ENCODE measurements at regions not wholly inside any gene's neighbourhood (a gene's known extent, or its start where the extent isn't known, plus 50 kb on each side); places are given as distances from the start of the nearest gene placed in this dataset.

DNA sequence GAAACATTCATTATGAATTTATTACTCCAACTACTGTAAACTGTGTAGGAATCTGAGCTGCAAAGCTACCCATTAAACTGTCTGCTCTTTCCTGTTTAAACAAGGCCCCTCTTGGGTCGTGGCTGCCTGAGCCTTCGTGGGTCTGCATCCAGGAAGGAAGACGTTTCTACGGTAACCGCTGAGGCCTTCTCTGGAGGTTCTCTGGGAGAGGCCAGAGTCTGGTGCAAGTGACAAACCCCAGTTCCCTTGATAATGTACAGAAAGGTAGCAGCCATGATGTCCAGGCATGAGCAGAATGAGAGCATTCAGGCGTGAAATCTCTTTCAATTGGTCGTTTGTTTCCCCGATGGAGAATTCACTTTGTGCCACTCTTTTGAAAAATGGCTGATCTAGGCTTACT is 350.2 kb downstream of the PLPP3 start:
- Histone ChIP-seq H3K4me1 (ENCODE audit: insufficient read depth, low read length, severe bottlenecking) (no peaks in the 10 kb centered on the region), H3K36me3 (ENCODE audit: insufficient read depth, low read length) (no peaks in the 10 kb centered on the region), H3K79me2 (ENCODE audit: insufficient read depth, low read length) (no peaks in the 10 kb centered on the region), H3F3A (ENCODE audit: insufficient read depth, low read length) (no peaks in the 10 kb centered on the region), H3K27ac (ENCODE audit: low read depth, low read length, poor library complexity, severe bottlenecking) (no peak overlapping the region), H3K4me2 (ENCODE audit: low read length) (no peak overlapping the region), H3K9ac (ENCODE audit: low read length) (no peak overlapping the region), H3K27me3 (ENCODE audit: insufficient read depth, low read length) (no peaks in the 10 kb centered on the region), H3K9me2 (ENCODE audit: low read depth, low read length) (no peaks in the 10 kb centered on the region), H4K20me1 (ENCODE audit: insufficient read depth, low read length) (no peaks in the 10 kb centered on the region), H2AFZ (ENCODE audit: low read length) (no peak overlapping the region), H3K9me3 (ENCODE audit: low read length) (no peaks in the 10 kb centered on the region), H3K4me3 (ENCODE audit: low read depth, low read length, poor library complexity, severe bottlenecking) (no peak overlapping the region)
- no peak for TF ChIP-seq EZH2 (IDR thresholded peaks at IDR 0.05; ENCODE audit: borderline replicate concordance, low read length)
- TF ChIP-seq, protein P1, sequence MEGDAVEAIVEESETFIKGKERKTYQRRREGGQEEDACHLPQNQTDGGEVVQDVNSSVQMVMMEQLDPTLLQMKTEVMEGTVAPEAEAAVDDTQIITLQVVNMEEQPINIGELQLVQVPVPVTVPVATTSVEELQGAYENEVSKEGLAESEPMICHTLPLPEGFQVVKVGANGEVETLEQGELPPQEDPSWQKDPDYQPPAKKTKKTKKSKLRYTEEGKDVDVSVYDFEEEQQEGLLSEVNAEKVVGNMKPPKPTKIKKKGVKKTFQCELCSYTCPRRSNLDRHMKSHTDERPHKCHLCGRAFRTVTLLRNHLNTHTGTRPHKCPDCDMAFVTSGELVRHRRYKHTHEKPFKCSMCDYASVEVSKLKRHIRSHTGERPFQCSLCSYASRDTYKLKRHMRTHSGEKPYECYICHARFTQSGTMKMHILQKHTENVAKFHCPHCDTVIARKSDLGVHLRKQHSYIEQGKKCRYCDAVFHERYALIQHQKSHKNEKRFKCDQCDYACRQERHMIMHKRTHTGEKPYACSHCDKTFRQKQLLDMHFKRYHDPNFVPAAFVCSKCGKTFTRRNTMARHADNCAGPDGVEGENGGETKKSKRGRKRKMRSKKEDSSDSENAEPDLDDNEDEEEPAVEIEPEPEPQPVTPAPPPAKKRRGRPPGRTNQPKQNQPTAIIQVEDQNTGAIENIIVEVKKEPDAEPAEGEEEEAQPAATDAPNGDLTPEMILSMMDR (IDR thresholded peaks at IDR 0.05; ENCODE audit: low read length): no peak

DNA sequence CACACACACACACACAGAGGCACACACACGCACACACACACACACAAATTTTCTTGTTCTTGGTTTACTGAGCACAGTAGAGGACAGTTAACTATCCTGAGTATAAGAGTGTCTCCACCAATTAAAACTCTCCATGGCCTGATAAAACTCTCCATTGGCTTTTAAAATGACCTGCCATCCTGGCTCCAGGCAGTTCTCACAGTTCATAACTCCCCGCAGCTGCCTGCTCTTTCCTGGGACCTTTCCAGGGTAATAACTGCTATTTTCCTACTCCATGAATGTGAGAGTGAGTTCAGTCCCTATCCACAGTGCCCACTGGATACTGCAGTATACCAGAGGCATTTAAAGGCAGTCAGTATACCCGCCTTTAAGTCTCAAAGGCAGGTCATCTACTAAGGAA is 351.5 kb downstream of the PLPP3 start:
- Histone ChIP-seq H3K9me2 (ENCODE audit: low read depth, low read length) (no peaks in the 10 kb centered on the region), H3K27ac (ENCODE audit: low read depth, low read length, poor library complexity, severe bottlenecking) (no peak overlapping the region), H3K4me1 (ENCODE audit: insufficient read depth, low read length, severe bottlenecking) (no peaks in the 10 kb centered on the region), H3K4me2 (ENCODE audit: low read length) (no peak overlapping the region), H4K20me1 (ENCODE audit: insufficient read depth, low read length) (no peaks in the 10 kb centered on the region), H3K27me3 (ENCODE audit: insufficient read depth, low read length) (no peaks in the 10 kb centered on the region), H3K9ac (ENCODE audit: low read length) (no peak overlapping the region), H2AFZ (ENCODE audit: low read length) (no peak overlapping the region), H3F3A (ENCODE audit: insufficient read depth, low read length) (no peaks in the 10 kb centered on the region), H3K79me2 (ENCODE audit: insufficient read depth, low read length) (no peaks in the 10 kb centered on the region), H3K36me3 (ENCODE audit: insufficient read depth, low read length) (no peaks in the 10 kb centered on the region), H3K4me3 (ENCODE audit: low read depth, low read length, poor library complexity, severe bottlenecking) (no peak overlapping the region), H3K9me3 (ENCODE audit: low read length) (no peaks in the 10 kb centered on the region)
- TF ChIP-seq EZH2 (IDR thresholded peaks at IDR 0.05; ENCODE audit: borderline replicate concordance, low read length): no peak
- TF ChIP-seq, protein P1 (IDR thresholded peaks at IDR 0.05; ENCODE audit: low read length): no peak

DNA sequence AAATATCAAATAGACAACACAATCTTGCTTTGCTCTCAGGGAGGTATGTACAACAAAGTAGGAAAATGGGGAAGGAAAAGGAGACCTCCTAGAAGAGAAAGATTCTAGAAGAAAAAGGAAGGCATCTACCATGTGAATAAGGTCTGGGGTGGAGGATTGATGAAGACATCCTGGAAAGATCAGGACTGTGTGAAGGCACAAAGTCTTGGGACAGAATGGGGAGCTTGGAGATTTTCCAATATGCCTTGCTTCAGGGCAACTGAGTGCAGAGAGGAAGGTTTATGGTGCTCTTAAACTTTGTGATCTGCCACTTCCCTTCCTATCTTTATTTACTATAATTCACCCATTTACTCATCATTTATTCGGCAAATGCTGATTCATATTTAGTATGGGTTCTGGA is 352.0 kb downstream of the PLPP3 start:
- no peaks in the 10 kb centered on the region for H3K9me3 ChIP-seq (ENCODE audit: low read length)
- no peak for TF ChIP-seq EZH2 (IDR thresholded peaks at IDR 0.05; ENCODE audit: borderline replicate concordance, low read length)
- TF ChIP-seq, protein P1 (IDR thresholded peaks at IDR 0.05; ENCODE audit: low read length): no peak
- H3K79me2 ChIP-seq (ENCODE audit: insufficient read depth, low read length): no peaks in the 10 kb centered on the region
- H3K36me3 ChIP-seq (ENCODE audit: insufficient read depth, low read length): no peaks in the 10 kb centered on the region
- H3K4me1 ChIP-seq (ENCODE audit: insufficient read depth, low read length, severe bottlenecking): no peaks in the 10 kb centered on the region
- no peak overlapping the region for H3K27ac ChIP-seq (ENCODE audit: low read depth, low read length, poor library complexity, severe bottlenecking)
- H3F3A ChIP-seq (ENCODE audit: insufficient read depth, low read length): no peaks in the 10 kb centered on the region
- no peaks in the 10 kb centered on the region for H4K20me1 ChIP-seq (ENCODE audit: insufficient read depth, low read length)
- H3K9me2 ChIP-seq (ENCODE audit: low read depth, low read length): no peaks in the 10 kb centered on the region
- no peak overlapping the region for H3K9ac ChIP-seq (ENCODE audit: low read length)
- no peaks in the 10 kb centered on the region for H3K27me3 ChIP-seq (ENCODE audit: insufficient read depth, low read length)
- H3K4me3 ChIP-seq (ENCODE audit: low read depth, low read length, poor library complexity, severe bottlenecking): no peak overlapping the region
- no peak overlapping the region for H3K4me2 ChIP-seq (ENCODE audit: low read length)
- H2AFZ ChIP-seq (ENCODE audit: low read length): no peak overlapping the region
